Osteoblast (primary cell): ENCODE measurements at regions not wholly inside any gene's neighbourhood (a gene's known extent, or its start where the extent isn't known, plus 50 kb on each side); places are given as distances from the start of the nearest gene placed in this dataset.
A peak's percentile ranks its signal among the peaks of the same experiment; 100 is the strongest.

Experiments used
- DNase-seq: peaks from one replicate; pipeline ENCODE4 v3.0.0; 2011; ENCODE audit warnings: low spot score, mixed read lengths; ENCODE audit not compliant: insufficient read length; ENCODE audit errors: missing footprints
- H2AFZ ChIP-seq: 2 replicates; pipeline ENCODE4 v1.6.0; 2011; ENCODE audit warnings: mild to moderate bottlenecking, low read length
- H3K27ac ChIP-seq: 2 replicates; pipeline ENCODE4 v1.5.1; 2011; ENCODE audit warnings: mild to moderate bottlenecking, low read depth, low read length, moderate library complexity
- H3K27me3 ChIP-seq: 2 replicates; pipeline ENCODE4 v1.6.0; 2012; ENCODE audit warnings: mild to moderate bottlenecking, control low read depth, inconsistent platforms, low read length, moderate library complexity; ENCODE audit not compliant: insufficient read depth
- H3K36me3 ChIP-seq: 2 replicates; pipeline ENCODE4 v1.5.1; 2011; ENCODE audit warnings: mild to moderate bottlenecking, low read length, control low read depth, moderate library complexity; ENCODE audit not compliant: insufficient read depth
- H3K4me1 ChIP-seq: 2 replicates; pipeline ENCODE4 v1.5.1; 2011; ENCODE audit warnings: mild to moderate bottlenecking, low read length, control low read depth, moderate library complexity; ENCODE audit not compliant: insufficient read depth
- H3K4me2 ChIP-seq: 2 replicates; pipeline ENCODE4 v1.6.0; 2011; ENCODE audit warnings: mild to moderate bottlenecking, low read length; ENCODE audit not compliant: insufficient read depth
- H3K4me3 ChIP-seq: fragments of 200-600 bp; sonication (generic); 3 replicates; pipeline ENCODE4 v1.5.1; 2012; ENCODE audit warnings: mild to moderate bottlenecking, low read length, inconsistent platforms; ENCODE audit not compliant: insufficient read depth
- H3K79me2 ChIP-seq: 2 replicates; pipeline ENCODE4 v1.6.0; 2012; ENCODE audit warnings: mild to moderate bottlenecking, low read length, control low read depth, inconsistent platforms; ENCODE audit not compliant: insufficient read depth
- H3K9me3 ChIP-seq: 2 replicates; pipeline ENCODE4 v1.5.1; 2011; ENCODE audit warnings: low read depth, low read length, control low read depth
- H4K20me1 ChIP-seq: 2 replicates; pipeline ENCODE4 v1.6.0; 2012; ENCODE audit warnings: mild to moderate bottlenecking, low read length, control low read depth; ENCODE audit not compliant: insufficient read depth
- TF ChIP-seq, protein P1 (sequence below): IDR thresholded peaks from 2 replicates; pipeline ENCODE4 v1.5.1; 2011; ENCODE audit warnings: mild to moderate bottlenecking, low read depth, low read length, moderate library complexity; ENCODE audit errors: extremely low read depth

GRCh38 chr11:80440835-80441234 lies 1000.0 kb upstream of the TENM4 start:
- Histone ChIP-seq H3K79me2 (no peaks in the 10 kb centered on the region), H3K27me3 (no peaks in the 10 kb centered on the region), H3K4me1 (no peaks in the 10 kb centered on the region), H2AFZ (no peak overlapping the region), H3K4me2 (no peak overlapping the region), H3K36me3 (no peaks in the 10 kb centered on the region), H3K9me3 (no peaks in the 10 kb centered on the region), H3K4me3 (no peak overlapping the region), H4K20me1 (no peaks in the 10 kb centered on the region), H3K27ac (no peak overlapping the region)
- no peak for DNase-seq
- TF ChIP-seq, protein P1, sequence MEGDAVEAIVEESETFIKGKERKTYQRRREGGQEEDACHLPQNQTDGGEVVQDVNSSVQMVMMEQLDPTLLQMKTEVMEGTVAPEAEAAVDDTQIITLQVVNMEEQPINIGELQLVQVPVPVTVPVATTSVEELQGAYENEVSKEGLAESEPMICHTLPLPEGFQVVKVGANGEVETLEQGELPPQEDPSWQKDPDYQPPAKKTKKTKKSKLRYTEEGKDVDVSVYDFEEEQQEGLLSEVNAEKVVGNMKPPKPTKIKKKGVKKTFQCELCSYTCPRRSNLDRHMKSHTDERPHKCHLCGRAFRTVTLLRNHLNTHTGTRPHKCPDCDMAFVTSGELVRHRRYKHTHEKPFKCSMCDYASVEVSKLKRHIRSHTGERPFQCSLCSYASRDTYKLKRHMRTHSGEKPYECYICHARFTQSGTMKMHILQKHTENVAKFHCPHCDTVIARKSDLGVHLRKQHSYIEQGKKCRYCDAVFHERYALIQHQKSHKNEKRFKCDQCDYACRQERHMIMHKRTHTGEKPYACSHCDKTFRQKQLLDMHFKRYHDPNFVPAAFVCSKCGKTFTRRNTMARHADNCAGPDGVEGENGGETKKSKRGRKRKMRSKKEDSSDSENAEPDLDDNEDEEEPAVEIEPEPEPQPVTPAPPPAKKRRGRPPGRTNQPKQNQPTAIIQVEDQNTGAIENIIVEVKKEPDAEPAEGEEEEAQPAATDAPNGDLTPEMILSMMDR, result no peak

DNA sequence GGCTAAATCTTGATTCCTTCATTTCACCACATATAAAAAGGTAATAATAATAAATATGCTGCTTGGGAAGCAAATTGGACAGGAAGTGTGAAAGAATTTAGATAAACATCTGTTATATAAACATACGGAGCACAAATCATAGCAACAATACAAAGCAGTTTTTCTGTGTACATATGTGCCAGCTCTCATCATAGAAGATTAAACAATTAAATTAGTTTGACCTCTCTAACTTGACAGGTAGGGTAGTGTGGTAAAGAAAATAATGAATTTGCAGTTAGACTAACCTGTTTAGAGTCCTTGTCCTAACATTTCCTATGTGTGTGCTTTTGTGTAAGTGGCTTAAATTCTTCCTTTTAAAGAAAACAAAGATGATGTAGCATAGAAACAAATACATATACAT lies 995.7 kb upstream of the TENM4 start:
- no peak overlapping the region for H2AFZ ChIP-seq
- H3K79me2 ChIP-seq, result no peaks in the 10 kb centered on the region
- H3K36me3 ChIP-seq, result no peaks in the 10 kb centered on the region
- TF ChIP-seq, protein P1, result no peak
- H3K27ac ChIP-seq, result no peak overlapping the region
- DNase-seq, result no peak
- H4K20me1 ChIP-seq, result no peaks in the 10 kb centered on the region
- H3K4me2 ChIP-seq, result no peak overlapping the region
- H3K27me3 ChIP-seq, result no peaks in the 10 kb centered on the region
- no peaks in the 10 kb centered on the region for H3K4me1 ChIP-seq
- no peaks in the 10 kb centered on the region for H3K9me3 ChIP-seq
- no peak overlapping the region for H3K4me3 ChIP-seq

DNA sequence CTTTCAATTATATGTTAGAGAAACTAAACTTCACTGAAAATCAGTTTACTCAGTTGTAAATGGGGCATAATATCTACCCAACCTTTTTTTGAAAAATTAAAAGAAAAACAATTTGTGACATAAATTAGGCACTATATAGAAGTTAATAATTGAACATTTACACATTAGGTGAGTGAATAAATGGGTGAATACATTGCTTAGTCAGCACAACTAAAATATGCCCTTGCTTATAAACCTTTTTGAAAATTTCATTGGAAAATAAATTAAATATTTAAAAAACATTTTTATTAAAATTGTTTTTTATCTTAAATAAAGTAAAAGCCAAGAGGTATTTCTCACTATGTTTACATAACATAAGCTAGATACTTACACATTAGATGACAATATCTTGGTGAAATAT lies 994.5 kb upstream of the TENM4 start:
- TF ChIP-seq, protein P1, result no peak
- no peaks in the 10 kb centered on the region for H3K4me1 ChIP-seq
- DNase-seq, result peak; percentile 19
- H3K36me3 ChIP-seq, result no peaks in the 10 kb centered on the region
- no peak overlapping the region for H3K4me2 ChIP-seq
- H3K79me2 ChIP-seq, result no peaks in the 10 kb centered on the region
- no peak overlapping the region for H2AFZ ChIP-seq
- H3K27ac ChIP-seq, result no peak overlapping the region
- H3K4me3 ChIP-seq, result no peak overlapping the region
- H4K20me1 ChIP-seq, result no peaks in the 10 kb centered on the region
- H3K9me3 ChIP-seq, result no peaks in the 10 kb centered on the region
- H3K27me3 ChIP-seq, result no peaks in the 10 kb centered on the region

GRCh38 chr11:80432057-80432456 lies 991.2 kb upstream of the TENM4 start:
- Histone ChIP-seq H3K79me2 (no peaks in the 10 kb centered on the region), H3K27ac (no peak overlapping the region), H3K9me3 (no peaks in the 10 kb centered on the region), H3K4me1 (no peaks in the 10 kb centered on the region), H3K36me3 (no peaks in the 10 kb centered on the region), H3K27me3 (no peaks in the 10 kb centered on the region), H3K4me2 (no peak overlapping the region), H3K4me3 (no peak overlapping the region), H4K20me1 (no peaks in the 10 kb centered on the region), H2AFZ (no peak overlapping the region)
- TF ChIP-seq, protein P1, result no peak
- DNase-seq, result no peak
